ENCODE measurements at regions not wholly inside any gene's neighbourhood (a gene's known extent, or its start where the extent isn't known, plus 50 kb on each side); places are given as distances from the start of the nearest gene placed in this dataset.

DNA sequence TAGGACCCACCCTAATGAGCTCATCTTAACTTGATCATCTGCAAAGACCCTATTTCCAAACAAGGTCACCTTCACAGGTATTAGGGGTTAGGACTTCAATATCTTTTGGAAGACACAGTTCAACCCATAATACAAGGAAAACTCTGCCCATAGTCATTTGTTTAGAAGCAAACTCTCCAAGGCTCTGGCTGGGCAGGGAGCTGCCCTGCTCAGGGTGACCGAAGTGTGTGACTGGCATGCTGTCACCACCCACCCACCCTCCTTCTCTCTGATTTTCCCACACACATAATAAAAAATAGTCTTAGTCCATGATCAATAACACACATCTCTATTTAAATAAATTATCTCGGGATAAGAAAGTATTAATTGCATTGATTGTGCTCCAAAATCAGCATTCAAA is 161.1 kb downstream of the KCTD15 start:
- H3K36me3 ChIP-seq: no peaks in the 10 kb centered on the region
- no peaks in the 10 kb centered on the region for H3K4me1 ChIP-seq
- H3K4me3 ChIP-seq: no peak overlapping the region
- WGBS, 2 donors: 82 to 85% methylated on average over 2 of the region's 2 CpGs
- H3K27ac ChIP-seq: no peak overlapping the region
- H3K27me3 ChIP-seq: no peaks in the 10 kb centered on the region
- TF ChIP-seq POLR2A (IDR thresholded peaks at IDR 0.05) (no peak), EP300 (IDR thresholded peaks at IDR 0.05) (no peak)
- TF ChIP-seq, protein P1, sequence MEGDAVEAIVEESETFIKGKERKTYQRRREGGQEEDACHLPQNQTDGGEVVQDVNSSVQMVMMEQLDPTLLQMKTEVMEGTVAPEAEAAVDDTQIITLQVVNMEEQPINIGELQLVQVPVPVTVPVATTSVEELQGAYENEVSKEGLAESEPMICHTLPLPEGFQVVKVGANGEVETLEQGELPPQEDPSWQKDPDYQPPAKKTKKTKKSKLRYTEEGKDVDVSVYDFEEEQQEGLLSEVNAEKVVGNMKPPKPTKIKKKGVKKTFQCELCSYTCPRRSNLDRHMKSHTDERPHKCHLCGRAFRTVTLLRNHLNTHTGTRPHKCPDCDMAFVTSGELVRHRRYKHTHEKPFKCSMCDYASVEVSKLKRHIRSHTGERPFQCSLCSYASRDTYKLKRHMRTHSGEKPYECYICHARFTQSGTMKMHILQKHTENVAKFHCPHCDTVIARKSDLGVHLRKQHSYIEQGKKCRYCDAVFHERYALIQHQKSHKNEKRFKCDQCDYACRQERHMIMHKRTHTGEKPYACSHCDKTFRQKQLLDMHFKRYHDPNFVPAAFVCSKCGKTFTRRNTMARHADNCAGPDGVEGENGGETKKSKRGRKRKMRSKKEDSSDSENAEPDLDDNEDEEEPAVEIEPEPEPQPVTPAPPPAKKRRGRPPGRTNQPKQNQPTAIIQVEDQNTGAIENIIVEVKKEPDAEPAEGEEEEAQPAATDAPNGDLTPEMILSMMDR (IDR thresholded peaks at IDR 0.05): no peak
- no peak for DNase-seq (ENCODE audit: low spot score in 2 of 2)
- no peaks in the 10 kb centered on the region for H3K9me3 ChIP-seq

DNA sequence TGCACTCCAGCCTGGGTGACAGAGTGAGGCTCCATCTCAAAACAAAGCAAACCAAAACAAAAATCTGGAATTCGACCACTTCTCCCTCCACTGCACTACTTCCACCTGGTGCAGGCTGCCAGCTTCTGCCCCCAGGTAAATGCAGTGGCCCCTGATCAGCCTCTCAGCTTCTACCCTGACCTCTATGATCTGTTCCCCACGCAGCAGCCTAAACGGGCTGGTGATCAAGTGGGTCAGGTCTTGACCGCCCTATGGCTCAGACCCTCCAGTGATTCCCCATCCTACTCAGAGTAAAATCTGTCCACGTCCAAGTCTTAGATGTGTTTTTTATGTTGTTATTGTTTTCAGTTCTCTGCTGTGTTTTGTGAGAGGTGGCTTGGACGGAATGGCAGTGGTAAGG is 163.9 kb downstream of the KCTD15 start:
- TF ChIP-seq, protein P1 (IDR thresholded peaks at IDR 0.05): no peak
- TF ChIP-seq POLR2A (IDR thresholded peaks at IDR 0.05) (no peak), EP300 (IDR thresholded peaks at IDR 0.05) (no peak)
- 60 to 63% methylated on average over 6 of the region's 6 CpGs for WGBS, 2 donors
- no peaks in the 10 kb centered on the region for H3K4me1 ChIP-seq
- H3K9me3 ChIP-seq: no peaks in the 10 kb centered on the region
- no peak overlapping the region for H3K4me3 ChIP-seq
- no peaks in the 10 kb centered on the region for H3K36me3 ChIP-seq
- DNase-seq (ENCODE audit: low spot score in 2 of 2): no peak
- no peak overlapping the region for H3K27ac ChIP-seq
- H3K27me3 ChIP-seq: no peaks in the 10 kb centered on the region

DNA sequence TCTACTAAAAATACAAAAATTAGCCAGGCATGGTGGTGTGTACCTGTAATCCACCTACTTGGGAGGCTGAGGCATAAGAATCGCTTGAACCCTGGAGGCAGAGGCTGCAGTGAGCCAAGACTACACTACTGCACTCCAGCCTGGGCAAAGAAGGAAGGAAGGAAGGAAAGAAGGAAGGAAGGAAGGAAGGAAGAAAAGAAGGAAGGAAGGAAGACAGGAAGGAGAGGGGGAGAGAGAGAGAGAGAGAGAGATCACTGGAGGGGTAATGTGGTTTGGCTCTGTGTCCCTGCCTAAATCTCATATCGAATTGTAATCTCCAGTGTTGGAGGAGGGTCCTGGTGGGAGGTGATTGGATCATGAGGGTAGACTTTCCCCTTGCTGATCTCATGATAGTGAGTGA is 165.5 kb downstream of the KCTD15 start:
- DNase-seq (ENCODE audit: low spot score in 2 of 2): no peak
- Histone ChIP-seq H3K4me3 (no peak overlapping the region), H3K27ac (no peak overlapping the region), H3K36me3 (no peaks in the 10 kb centered on the region), H3K27me3 (no peaks in the 10 kb centered on the region), H3K9me3 (peaks cover 0 to 11% (median 3%) of the 10 kb centered on the region in 4 donors), H3K4me1 (no peaks in the 10 kb centered on the region)
- WGBS, 2 donors: 91 to 95% methylated on average over 2 of the region's 2 CpGs
- TF ChIP-seq POLR2A (IDR thresholded peaks at IDR 0.05): no peak

DNA sequence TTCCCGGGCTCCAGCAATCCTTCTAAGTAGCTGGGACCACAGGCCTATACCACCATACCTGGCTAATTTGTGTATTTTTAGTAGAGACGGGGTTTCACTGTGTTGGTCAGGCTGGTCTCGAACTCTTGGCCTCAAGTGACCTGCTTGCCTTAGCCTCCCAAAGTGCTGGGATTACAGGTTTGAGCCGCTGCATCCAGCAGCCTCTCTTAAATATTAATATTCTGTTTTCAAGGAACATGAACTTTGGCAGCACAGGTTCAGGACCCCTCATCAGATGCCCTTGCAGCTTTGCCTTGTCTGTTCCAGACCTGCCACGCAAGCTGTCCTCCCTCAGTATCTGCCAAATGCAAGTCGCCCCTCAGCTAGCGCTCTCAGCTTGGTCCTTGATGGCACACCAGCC is 166.8 kb downstream of the KCTD15 start:
- no peak for DNase-seq (ENCODE audit: low spot score in 2 of 2)
- peaks cover 0 to 14% (median 3%) of the 10 kb centered on the region in 4 donors for H3K9me3 ChIP-seq
- H3K27me3 ChIP-seq: no peaks in the 10 kb centered on the region
- no peaks in the 10 kb centered on the region for H3K4me1 ChIP-seq
- no peak overlapping the region for H3K27ac ChIP-seq
- WGBS, 2 donors: 92 to 95% methylated on average over 7 of the region's 7 CpGs
- TF ChIP-seq POLR2A (IDR thresholded peaks at IDR 0.05) (no peak), EP300 (IDR thresholded peaks at IDR 0.05) (no peak)
- TF ChIP-seq, protein P1 (IDR thresholded peaks at IDR 0.05): no peak
- no peak overlapping the region for H3K4me3 ChIP-seq
- no peaks in the 10 kb centered on the region for H3K36me3 ChIP-seq

DNA sequence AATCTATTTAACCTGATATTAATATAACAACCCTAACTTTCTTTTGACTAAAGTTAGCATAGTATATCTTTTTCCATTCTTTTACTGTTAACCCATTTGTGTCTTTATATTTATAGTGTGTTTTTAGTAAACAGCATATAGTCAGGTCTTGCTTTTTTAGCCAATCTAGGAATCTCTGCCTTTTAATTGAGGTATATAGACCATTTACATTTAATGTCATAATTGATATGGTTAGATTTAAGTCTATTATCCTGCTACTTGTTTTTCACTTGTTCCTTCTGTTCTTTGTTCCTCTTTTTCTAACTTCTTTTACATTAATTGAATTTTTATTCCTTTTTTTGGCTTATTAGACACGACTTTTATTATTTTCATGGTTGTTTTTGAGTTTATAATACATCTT is 174.4 kb downstream of the KCTD15 start:
- peaks cover 0 to 38% (median 10%) of the 10 kb centered on the region in 4 donors for H3K9me3 ChIP-seq
- H3K4me1 ChIP-seq: no peaks in the 10 kb centered on the region
- H3K36me3 ChIP-seq: no peaks in the 10 kb centered on the region
- H3K27ac ChIP-seq: no peak overlapping the region
- TF ChIP-seq EP300 (IDR thresholded peaks at IDR 0.05) (no peak), POLR2A (IDR thresholded peaks at IDR 0.05) (no peak)
- TF ChIP-seq, protein P1 (IDR thresholded peaks at IDR 0.05): no peak
- 56 to 69% methylated on average over 1 of the region's 1 CpG for WGBS, 2 donors
- H3K4me3 ChIP-seq: no peak overlapping the region
- no peak for DNase-seq (ENCODE audit: low spot score in 2 of 2)
- H3K27me3 ChIP-seq: no peaks in the 10 kb centered on the region
